ENCODE measurements at regions not wholly inside any gene's neighbourhood (a gene's known extent, or its start where the extent isn't known, plus 50 kb on each side); places are given as distances from the start of the nearest gene placed in this dataset.

GRCh38 chr10:128221807-128222206, 95.6 kb upstream of the MKI67 start:
- no peak for DNase-seq

- DNase-seq: no peak
Observed at GRCh38 chr10:128222332-128222849, 96.2 kb upstream of the MKI67 start.

GRCh38 chr10:128230401-128230800, 104.2 kb upstream of the MKI67 start:
- DNase-seq: no peak

GRCh38 chr10:128233422-128233821, 107.2 kb upstream of the MKI67 start:
- DNase-seq: no peak

- no peak for DNase-seq
Observed at GRCh38 chr10:128237710-128238109, 111.5 kb upstream of the MKI67 start.

GRCh38 chr10:128241023-128241422, 114.8 kb upstream of the MKI67 start:
- no peak for DNase-seq

GRCh38 chr10:128242641-128243040, 116.4 kb upstream of the MKI67 start:
- DNase-seq: no peak

GRCh38 chr10:128245026-128245425, 118.8 kb upstream of the MKI67 start:
- no peak for DNase-seq

- no peak for DNase-seq
Observed at GRCh38 chr10:128247576-128247975, 121.4 kb upstream of the MKI67 start.

- DNase-seq: no peak
Observed at GRCh38 chr10:128254476-128254875, 128.3 kb upstream of the MKI67 start.

GRCh38 chr10:128257428-128257827, 131.2 kb upstream of the MKI67 start:
- no peak for DNase-seq

GRCh38 chr10:128258421-128258976, 132.3 kb upstream of the MKI67 start:
- no peak for DNase-seq

GRCh38 chr10:128263891-128264688, 137.9 kb upstream of the MKI67 start:
- peak in 8 of 14 donors; percentile 0 to 37 (median 16) for DNase-seq

- no peak for DNase-seq
Observed at GRCh38 chr10:128265596-128265995, 139.4 kb upstream of the MKI67 start.

GRCh38 chr10:128267581-128267980, 141.4 kb upstream of the MKI67 start:
- DNase-seq: no peak

GRCh38 chr10:128268015-128268722, 141.9 kb upstream of the MKI67 start:
- peak in 2 of 14 donors; percentile 5 to 12 for DNase-seq

GRCh38 chr10:128274938-128275337, 148.7 kb upstream of the MKI67 start:
- no peak for DNase-seq

- DNase-seq: no peak
Observed at GRCh38 chr10:128275388-128276177, 149.4 kb upstream of the MKI67 start.

- DNase-seq: no peak
Observed at GRCh38 chr10:128277267-128277840, 151.1 kb upstream of the MKI67 start.

GRCh38 chr10:128278362-128278761, 152.1 kb upstream of the MKI67 start:
- DNase-seq: no peak

GRCh38 chr10:128280271-128280670, 154.0 kb upstream of the MKI67 start:
- no peak for DNase-seq

- no peak for DNase-seq
Observed at GRCh38 chr10:128281343-128281742, 155.1 kb upstream of the MKI67 start.
